NCI-H146 (cell line): ENCODE measurements at regions not wholly inside any gene's neighbourhood (a gene's known extent, or its start where the extent isn't known, plus 50 kb on each side); places are given as distances from the start of the nearest gene placed in this dataset.

Source experiments
- DNase-seq: peaks from one replicate; lab custom pipeline; 2025; lab: John Stamatoyannopoulos, UW

- DNase-seq = no peak
Measured at GRCh38 chr14:22415605-22415959, 173.4 kb downstream of the DAD1 start.

GRCh38 chr14:22414876-22415604 lies 174.0 kb downstream of the DAD1 start:
- no peak for DNase-seq

DNA sequence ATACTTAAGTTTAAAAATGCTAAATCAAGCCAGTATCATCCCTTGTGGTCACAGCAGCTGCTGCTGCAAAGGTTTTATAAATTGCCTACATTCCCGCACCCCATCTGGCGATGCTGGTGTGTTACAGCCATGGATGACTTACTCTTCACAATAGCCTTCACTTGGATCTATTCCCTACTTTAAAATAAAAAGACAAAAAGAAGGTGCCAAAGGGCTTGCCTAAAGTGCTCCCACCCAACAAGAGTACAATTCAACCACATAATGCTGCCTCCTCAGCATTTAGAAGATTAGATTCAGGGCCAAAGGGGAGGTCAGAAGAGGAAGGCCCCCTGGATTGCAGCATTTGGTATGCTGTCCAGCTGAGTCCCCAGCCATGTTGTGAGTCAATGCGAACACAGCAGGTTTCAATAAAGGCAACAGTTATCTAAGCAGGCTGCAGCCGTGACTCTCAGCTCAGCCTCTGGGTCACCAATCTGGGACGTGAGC lies 176.1 kb downstream of the DAD1 start:
- DNase-seq = no peak

DNA sequence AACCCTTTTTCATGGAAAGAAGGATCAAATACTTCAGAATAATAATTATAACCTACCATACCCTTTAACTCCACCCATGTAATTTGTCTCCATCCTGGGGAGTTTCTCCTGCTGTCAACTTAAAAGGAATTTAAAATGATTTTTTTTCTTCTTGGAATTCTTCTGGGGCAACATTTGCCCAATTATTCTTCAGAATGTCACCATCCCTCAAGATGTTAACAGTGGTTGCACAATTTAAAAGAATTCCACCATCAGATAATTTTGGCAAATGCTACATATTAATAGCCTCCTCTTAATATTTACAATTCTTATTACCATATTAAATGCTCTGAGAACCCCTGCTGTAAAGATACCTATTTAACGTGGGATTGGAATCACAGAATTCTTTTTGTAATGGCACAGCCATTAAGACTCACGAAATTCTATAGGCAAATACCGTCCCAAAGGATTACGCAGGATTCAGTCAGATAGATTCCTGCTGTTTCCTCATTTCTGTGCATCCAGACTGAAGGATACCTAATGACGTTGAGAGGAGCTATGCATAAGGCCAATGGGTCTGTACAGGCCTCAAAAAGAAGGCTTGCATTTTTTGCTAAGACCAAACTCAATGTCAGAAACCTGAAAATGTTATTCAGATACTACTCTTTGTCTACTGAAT lies 177.5 kb downstream of the DAD1 start:
- DNase-seq = no peak

DNA sequence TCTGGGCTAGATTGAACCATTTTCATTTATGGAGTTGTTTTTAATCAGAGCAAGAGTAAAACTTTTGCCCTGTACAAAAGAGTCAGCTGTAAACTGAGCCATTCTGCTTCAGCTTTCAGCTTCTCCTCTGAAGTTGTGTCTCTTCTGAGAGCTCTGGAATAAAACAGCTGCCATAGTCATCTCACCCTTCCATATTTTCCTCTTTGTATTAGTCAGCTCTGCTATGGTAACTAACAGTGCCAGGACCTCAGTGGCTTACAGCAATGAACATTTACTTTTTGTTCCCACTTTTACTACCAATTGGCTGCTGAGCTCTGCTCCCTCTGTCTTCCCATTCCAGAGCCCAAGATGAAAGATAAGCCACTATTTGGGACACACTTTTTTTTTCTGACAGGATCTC lies 178.5 kb downstream of the DAD1 start:
- no peak for DNase-seq

DNA sequence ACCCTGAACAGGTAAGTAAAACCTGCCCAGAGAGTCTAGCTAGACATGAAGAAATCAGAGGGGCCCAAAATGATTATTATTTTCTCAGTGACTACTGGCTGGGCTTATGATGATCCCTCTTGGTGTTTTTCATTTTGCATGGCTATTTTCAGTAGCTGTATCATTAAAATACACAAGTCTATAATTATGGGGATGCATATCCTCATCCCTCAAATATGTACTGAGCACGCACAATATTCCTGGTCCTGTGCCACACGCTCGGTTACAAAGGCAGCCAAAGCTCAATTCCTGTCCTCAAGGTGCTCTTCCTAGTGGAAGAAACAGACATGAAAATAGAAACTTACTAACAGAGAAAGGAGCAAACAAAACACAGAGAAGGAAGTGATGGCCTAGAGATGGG lies 180.0 kb downstream of the DAD1 start:
- no peak for DNase-seq

GRCh38 chr14:22408547-22408946 lies 180.5 kb downstream of the DAD1 start:
- DNase-seq = no peak

- no peak for DNase-seq
Measured at GRCh38 chr14:22407033-22407432, 182.0 kb downstream of the DAD1 start.

GRCh38 chr14:22405201-22405600 lies 183.8 kb downstream of the DAD1 start:
- DNase-seq = no peak

GRCh38 chr14:22403296-22403695 lies 185.7 kb downstream of the DAD1 start:
- no peak for DNase-seq

DNA sequence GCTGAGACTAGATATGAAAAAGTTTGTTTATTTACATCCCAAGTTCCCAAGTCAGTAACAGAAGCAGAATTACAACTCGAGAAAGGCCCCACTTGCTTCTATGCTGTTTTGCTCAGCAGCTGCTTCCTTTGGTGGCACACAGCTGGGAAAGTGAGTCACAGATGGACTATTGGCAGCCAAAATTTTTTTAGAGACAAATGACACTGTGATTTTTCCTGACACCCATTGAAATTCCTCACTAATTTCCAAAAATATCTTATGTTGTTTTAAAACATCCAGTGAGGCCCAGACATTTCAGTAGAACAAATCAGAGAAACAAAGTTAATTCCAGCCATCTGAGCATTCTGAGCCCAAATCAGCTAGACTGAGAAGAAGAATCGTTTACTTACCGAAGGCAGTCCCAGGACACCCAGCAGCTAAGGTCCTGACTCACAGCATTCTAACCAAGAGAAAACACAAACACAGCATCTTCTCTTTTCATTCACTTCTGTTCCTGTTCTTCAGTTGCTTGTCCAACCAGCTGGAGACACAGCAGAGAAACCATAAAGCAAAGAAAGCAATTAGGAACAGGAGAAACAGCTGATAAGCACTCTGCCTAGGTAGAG lies 188.3 kb downstream of the DAD1 start:
- no peak for DNase-seq

DNA sequence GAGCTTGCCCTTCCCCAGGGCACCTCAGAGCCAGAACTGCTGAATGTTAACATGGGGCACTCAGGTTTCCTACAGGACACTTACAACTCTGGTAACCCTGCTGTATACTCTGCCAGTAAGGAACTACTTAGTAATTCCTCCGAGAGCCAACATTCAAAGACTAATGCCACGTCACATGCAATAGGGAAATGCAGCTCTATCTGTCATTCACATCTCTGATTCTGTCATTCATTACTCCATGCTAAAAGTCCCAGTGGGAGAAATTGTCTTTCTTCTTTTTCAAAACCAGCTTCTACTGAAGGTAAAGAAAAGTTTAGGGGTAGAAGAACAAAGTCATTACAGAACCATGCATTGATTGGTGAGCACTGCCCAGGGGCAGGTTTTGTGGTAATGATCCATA lies 189.2 kb downstream of the DAD1 start:
- DNase-seq = no peak

DNA sequence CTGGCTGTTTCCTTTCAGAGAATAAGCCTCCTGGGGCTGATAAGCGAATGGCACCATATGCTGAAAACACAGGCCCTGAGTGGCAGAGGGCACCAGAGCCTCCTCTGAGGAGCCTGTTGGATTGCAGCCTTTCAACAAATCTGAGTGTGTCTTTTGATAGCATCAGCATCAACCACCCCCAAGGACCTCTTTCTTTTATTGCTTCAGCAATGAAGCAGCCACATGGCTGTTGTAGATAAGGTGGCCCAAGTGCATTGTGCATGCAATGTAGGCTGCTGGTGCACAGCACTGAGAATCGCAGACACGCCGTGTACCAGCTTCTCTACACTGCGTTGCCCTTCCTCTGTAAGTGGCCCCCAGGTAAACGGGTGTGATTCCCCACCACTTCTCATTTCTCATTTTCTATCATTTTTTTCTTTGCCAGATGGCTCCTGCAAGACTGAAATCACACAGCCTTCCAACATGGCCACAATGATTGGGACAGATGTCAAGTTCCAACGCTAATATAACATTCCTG lies 191.7 kb downstream of the DAD1 start:
- DNase-seq = no peak

DNA sequence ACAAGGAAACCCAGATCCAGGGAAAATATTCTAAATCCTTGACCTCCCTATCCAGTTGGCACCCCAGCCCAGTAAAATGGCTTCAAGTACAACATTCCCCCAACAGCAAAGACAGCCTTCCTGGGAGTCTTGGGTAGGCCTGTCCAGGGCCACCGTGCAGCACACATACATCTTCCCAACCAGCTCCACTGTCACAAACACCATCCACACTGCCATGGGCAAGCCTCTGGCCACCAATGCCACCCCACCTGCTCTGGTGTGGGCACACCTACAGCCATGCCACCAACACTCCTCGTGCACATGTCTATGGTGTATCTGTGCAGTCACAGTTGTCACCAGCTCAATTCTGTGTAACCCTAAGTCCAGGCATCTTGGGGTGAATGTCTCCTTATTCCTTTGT lies 193.2 kb downstream of the DAD1 start:
- no peak for DNase-seq

DNA sequence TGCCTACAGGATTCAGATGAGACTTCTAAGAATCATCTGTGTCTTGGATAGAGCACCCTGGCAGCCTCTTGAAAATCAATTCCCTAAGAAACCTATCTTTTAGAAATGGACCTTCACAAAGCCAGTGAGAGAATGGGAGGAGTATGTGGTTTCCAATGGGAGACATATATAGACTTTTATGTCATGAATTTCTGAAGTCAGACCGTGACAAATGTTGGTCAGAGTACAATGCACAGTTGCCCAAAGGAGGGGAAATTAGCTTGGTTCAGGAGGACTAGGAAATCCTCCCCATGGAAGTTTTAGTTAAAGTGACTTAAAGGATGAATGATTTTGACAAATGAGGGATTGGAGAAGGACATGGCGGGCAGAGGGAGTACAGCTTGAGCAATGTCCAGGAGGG lies 194.4 kb downstream of the DAD1 start:
- DNase-seq = no peak

DNA sequence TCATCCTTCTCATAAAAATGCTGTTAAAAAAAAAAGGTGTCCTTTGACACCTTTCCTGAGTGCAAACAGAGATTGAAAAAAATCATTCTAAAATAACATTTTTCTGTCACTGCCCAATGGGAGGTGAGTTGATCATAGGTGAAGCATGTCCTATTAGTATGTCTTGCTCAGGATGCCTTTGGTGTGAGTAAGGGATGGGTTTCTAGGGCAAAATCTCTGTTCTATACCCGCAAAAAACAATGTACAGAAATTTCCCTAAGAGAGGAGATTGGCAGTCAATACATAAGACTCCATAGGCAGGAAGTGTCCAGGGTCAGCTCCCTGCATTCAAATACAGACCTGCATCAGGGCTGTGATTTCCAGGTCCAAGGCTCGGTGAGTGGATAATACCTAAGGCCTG lies 195.2 kb downstream of the DAD1 start:
- no peak for DNase-seq

DNA sequence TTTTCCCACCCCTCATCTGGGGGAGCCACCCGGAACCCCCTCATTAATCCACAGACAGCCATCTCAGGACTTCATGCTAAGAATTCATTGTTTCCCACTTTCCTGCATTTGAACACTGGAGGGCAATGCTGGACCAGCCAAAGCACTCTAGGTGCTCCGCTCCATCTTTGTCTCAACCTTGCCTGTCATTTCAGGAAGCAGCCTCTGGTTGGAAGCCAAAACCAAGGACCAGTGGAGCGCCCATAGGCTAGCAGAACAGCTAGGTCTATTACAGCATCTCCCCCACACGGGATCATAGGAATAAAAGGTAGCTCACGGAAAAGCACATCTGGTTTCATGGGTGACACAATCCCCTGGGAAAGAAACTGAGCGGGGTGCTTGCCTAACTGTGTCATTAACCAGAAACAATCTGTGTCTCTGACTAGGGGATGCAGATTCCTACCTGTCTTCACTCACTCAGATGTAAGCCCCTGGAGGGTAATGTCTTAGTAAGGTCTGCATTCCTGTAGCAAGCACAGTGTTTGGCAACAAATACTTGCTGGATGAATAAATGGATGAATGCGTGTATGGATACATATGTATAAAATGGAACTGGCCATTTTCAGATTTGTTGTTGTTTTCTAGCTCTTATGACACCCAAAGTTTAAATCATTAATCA lies 197.0 kb downstream of the DAD1 start:
- DNase-seq = no peak

DNA sequence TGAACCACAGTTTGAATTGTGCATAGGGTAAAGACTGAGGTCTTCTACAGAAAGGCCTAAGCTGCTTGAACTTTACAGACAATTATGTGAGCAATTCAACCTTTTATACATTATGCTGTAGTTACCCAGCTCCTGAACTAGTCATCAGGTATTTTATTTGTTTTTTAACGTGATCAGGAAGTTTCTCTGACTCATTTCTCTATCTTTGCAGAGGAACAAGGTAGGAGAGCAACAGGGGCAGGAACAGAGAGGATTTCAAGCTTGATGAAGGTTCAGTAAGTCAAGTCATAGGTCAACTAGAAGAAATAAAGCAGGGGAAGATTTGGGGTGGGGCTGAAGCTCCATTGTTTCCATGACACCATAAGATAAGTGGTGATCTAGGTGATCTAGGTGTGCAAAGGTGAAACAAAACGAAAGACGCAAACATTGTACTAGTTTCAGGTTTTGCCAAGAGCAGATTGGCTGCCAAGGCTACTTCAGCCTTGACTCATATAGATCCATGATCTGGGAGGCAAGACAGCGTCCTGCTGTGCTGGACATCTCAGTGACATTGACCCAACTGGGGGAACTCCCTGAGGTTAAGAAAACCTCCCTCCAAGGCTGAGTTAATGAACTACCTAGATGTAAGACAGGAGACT lies 198.1 kb downstream of the DAD1 start:
- no peak for DNase-seq

DNA sequence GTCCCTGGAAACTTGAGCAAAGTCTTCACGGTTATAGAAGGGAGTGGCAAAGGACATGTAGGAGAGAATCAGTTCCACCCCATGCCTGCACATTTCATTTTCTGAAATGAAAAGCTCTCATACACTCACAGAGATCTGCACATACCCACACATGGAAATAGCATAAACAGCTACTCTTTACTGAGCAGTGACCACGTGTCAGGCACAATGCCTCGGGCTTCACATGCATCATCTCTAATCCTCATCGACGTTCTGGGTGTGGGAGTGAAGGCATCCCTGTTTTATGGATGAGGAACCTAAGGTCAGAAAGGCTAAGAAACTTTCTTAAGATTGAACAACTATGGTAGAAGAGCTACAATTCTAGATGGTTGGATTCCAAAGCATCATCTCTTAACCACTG lies 198.8 kb downstream of the DAD1 start:
- no peak for DNase-seq

DNA sequence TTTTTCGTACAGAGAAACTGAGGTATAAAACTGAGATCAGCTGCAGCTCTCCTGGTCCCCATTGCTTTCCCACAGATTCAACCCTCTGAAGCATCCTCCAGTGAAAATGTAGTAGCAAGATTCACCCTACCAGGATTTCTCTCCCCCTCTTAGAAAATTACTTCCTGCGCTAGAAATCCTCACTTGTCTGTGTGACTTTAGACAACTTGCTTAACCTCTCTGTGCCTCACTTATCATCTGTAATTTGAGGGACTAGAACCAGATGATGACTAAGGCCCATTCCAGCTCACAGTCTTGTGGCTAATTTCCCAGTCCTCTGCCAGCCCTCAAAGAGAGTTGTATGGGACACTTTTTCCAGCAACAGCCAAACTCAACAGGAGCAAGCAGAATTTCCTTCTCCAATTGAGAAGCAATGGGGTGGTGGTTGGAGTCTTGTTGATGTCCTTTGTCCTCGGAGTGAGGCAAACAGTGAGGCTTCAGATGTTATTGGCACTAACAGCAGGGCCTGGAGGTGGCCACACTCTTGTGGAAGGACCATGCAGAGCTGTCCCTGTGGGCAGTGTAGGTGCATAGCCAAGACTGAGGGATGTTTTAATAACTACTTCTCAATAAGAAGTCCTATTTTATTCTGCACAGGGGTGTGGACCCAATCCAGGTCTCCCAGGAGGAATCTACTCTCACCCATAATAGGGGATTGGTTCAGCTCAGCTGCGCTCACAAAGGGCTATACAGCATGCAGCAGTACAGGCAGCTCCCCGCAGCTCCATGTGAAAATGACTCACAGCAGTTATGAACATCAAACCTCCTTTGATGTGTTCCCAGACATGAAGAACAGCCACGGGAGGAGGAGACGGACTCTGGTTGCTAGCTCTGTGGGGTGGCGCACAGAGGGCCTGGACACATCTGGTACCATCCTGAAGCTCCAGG lies 200.1 kb downstream of the DAD1 start:
- DNase-seq = no peak

DNA sequence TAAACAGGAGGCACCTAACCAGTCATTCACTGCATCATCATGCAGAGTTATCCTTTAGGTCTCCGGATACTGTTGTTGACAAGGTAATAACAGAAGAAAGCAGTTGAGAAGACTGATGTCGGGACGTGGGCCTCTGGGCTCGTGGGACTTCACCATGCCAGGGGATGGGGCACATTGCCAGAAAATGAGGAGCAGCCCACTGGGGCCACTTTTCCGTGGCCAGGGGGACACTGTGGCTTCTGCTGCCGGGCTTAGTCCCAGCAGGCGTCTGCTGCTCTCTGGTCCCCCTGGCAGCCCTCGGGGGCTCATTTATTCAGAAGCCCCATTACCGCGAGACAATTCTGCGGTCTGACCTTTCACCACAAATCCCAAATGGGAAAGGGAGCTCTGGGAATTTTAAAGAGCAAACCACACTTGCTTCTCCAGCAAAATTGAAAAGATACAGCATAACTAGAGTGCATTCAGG lies 201.2 kb downstream of the DAD1 start:
- no peak for DNase-seq
